Right cardiac atrium (tissue), 5 donors: ENCODE measurements at regions not wholly inside any gene's neighbourhood (a gene's known extent, or its start where the extent isn't known, plus 50 kb on each side); places are given as distances from the start of the nearest gene placed in this dataset.
"Not testable (repeated sequence)": the region's sequence is repeated elsewhere in the genome, so short reads cannot be mapped to it uniquely, and the experiment has no call there.

Experiments
- ATAC-seq, 2 donors: fragments of 200-7000 bp; cut with Tn5 transposase; one replicate each; pipeline versions ENCODE4 v1.8.0 to v1.9.1; 2020; ENCODE audit warnings: moderate library complexity in 2 of 2, mild to moderate bottlenecking in 1 of 2
- DNase-seq, 3 donors: peaks; one replicate each; pipeline ENCODE4 v3.0.0-alpha.2; 2020
- H3K27ac ChIP-seq: one replicate; pipeline ENCODE4 v1.5.1; 2013; ENCODE audit warnings: mild to moderate bottlenecking, low read length, control low read depth, moderate library complexity
- H3K27me3 ChIP-seq: one replicate; pipeline ENCODE4 v1.6.1; 2013; ENCODE audit not compliant: control insufficient read depth, insufficient read depth
- H3K4me1 ChIP-seq: one replicate; pipeline ENCODE4 v1.6.1; 2013; ENCODE audit warnings: low read length; ENCODE audit not compliant: control insufficient read depth, insufficient read depth
- H3K4me3 ChIP-seq: one replicate; pipeline ENCODE4 v1.5.1; 2013; ENCODE audit warnings: low read length, control low read depth
- H3K9me3 ChIP-seq: one replicate; pipeline ENCODE4 v1.6.1; 2013; ENCODE audit warnings: low read length; ENCODE audit not compliant: control insufficient read depth
- WGBS: extraction: QIAGEN DNeasy Blood & Tissue Kit; methylation state at CpG from one replicate; pipeline ENCODE4 v1.1.7; 2013; 5-methylcytosine and 5-hydroxymethylcytosine counted together
- intact Hi-C, 4 donors: fragments of 100-400 bp; cut with DNase I; formaldehyde crosslinking; loops; one replicate each; pipeline versions ENCODE4 v1.11.0 to v1.14.0; 2022 to 2023
- donor health status: healthy with polysubstance abuse.
- donor health status: DM: no; HTN: yes; CAD: no.
- donor health status: DM: no; HTN: no; CAD: no.
- donor health status: DM: no; HTN: yes; CAD: no; lungs with severe emphysema.
- donor health status: DM: yes; HTN: yes; CAD: no.

DNA sequence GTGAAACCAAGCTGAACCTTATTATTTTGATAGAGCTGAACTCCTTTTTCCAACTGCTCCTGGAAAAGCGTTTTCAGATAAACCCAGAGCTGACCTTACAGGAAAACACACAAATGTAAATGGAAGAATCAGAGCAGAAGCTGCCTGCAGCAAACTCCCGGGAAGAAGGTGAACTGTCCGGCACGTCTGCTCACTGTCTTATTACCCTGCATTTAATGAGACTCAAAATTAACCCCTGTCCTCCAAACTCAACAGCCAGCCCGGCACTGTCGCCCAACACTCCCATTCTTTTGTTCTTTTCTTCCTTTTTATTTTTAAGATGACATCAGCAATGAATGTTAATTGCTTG is 1046.9 kb upstream of the FLRT2 start:
- Histone ChIP-seq H3K27ac (no peak overlapping the region), H3K9me3 (no peaks in the 10 kb centered on the region), H3K4me3 (no peak overlapping the region), H3K4me1 (no peaks in the 10 kb centered on the region), H3K27me3 (no peaks in the 10 kb centered on the region)
- no peak for ATAC-seq
- DNase-seq: no peak
- WGBS: 46% methylated on average over 6 of the region's 6 CpGs
- intact Hi-C loops: no loop called here

- H3K4me3 ChIP-seq, H3K27me3 ChIP-seq, H3K4me1 ChIP-seq, H3K27ac ChIP-seq, H3K9me3 ChIP-seq, ATAC-seq, DNase-seq, intact Hi-C loops: not testable (repeated sequence)
- WGBS: 83% methylated on average over 4 of the region's 4 CpGs
Measured at GRCh38 chr14:84484243-84484642, 1045.7 kb upstream of the FLRT2 start.

DNA sequence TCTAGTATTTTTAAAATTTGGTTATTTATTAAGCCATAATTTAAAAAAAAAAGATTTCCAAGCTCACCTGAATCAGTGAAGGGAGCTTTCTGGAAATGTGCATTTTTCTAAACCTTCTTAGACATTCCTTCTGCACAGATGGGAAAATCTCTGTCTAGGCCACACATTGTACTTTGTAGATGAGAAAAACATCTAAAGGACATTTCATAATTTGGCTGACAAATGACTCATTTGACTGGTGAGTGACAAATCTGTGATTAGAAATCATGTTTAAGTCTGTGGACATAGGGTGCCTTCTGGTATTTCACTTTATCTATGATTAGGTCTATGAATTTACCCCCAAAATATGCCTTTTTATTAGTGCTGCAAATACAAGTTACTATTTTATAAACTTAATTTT is 1044.9 kb upstream of the FLRT2 start:
- ATAC-seq (peak in 1 of 2 donors; percentile 40), DNase-seq (no peak)
- H3K27ac ChIP-seq: no peak overlapping the region
- no peaks in the 10 kb centered on the region for H3K27me3 ChIP-seq
- no peaks in the 10 kb centered on the region for H3K4me1 ChIP-seq
- H3K9me3 ChIP-seq: no peaks in the 10 kb centered on the region
- no peak overlapping the region for H3K4me3 ChIP-seq
- intact Hi-C loops: no loop called here

DNA sequence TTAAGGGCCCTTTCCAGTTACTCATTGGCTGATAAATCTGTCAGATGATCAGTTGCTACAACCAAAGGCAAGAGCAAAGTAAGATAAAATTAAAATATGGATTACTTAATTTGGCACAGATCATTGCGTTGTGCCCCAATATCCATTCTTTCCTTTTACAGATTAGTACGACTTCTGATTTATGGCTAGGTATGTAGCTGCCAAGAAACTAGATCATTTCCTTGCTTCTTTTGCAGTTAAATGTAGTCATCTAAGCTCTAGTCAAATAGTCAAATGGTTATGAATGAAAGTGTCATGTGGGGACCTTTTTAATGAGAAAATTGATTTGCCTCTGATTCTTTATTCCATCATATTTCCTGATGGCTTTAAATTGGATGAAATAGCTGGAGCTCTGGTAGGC is 1039.9 kb upstream of the FLRT2 start:
- Histone ChIP-seq H3K4me3 (no peak overlapping the region), H3K27me3 (no peaks in the 10 kb centered on the region), H3K9me3 (no peaks in the 10 kb centered on the region), H3K27ac (no peak overlapping the region), H3K4me1 (no peaks in the 10 kb centered on the region)
- intact Hi-C loops: loop anchor here in 1 of 4 donors (10.0 kb wide), 1 partner anchor 1045 kb away; the partner anchor contains the start of gene FLRT2
- ATAC-seq: no peak
- no peak for DNase-seq
- 75% methylated on average over 2 of the region's 2 CpGs for WGBS

DNA sequence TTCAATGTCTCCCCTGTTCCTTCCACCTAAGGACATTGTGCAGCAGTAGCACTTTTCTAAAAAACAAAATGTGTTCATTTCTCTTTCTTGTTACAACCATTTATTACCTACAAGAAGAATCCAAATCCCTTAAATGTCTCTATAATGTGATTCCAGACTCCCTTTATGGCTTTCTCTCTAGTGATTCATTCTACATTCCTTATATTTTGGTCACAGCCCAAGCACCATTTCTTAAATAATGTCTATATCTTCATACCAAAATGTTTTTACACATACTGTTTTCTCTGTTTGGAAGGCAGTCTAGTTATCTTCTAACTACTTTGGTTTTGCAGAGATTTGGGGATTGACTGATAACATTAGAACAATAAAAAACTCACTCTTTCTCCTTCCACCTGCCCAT is 1037.3 kb upstream of the FLRT2 start:
- no peaks in the 10 kb centered on the region for H3K27me3 ChIP-seq
- intact Hi-C loops: loop anchor here in 1 of 4 donors (10.0 kb wide), 1 partner anchor 1042 kb away; the partner anchor contains the start of gene FLRT2
- no peak for DNase-seq
- no peak overlapping the region for H3K27ac ChIP-seq
- no peak overlapping the region for H3K4me3 ChIP-seq
- no peak for ATAC-seq
- H3K4me1 ChIP-seq: no peaks in the 10 kb centered on the region
- no peaks in the 10 kb centered on the region for H3K9me3 ChIP-seq

DNA sequence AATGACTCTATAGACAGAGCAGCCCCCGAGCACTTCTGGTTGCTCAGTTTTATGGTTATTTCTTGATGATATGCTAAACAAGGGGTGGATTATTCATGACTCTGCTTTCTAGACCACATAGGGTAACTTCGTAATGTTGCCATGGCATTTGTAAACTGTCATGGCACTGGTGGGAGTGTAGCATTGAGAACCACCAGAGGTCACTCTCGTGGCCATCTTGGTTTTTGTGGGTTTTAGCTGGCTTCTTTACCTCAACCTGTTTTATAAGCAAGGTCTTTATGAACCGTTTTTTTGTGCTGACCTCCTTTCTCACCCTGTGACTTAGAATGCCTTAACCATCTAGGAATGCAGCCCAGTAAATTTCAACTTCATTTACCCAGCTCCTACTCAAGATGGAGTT is 1036.2 kb upstream of the FLRT2 start:
- no peaks in the 10 kb centered on the region for H3K9me3 ChIP-seq
- ATAC-seq: no peak
- no peak for DNase-seq
- 78% methylated on average over 4 of the region's 4 CpGs for WGBS
- H3K4me1 ChIP-seq: no peaks in the 10 kb centered on the region
- intact Hi-C loops: loop anchor here in 1 of 4 donors (10.0 kb wide), 1 partner anchor 1041 kb away; the partner anchor contains the start of gene FLRT2
- no peaks in the 10 kb centered on the region for H3K27me3 ChIP-seq
- H3K27ac ChIP-seq: no peak overlapping the region
- H3K4me3 ChIP-seq: no peak overlapping the region

GRCh38 chr14:84496677-84497076 is 1033.3 kb upstream of the FLRT2 start:
- DNase-seq: no peak
- no peaks in the 10 kb centered on the region for H3K9me3 ChIP-seq
- ATAC-seq: no peak
- intact Hi-C loops: loop anchor here in 1 of 4 donors (10.0 kb wide), 1 partner anchor 1038 kb away; the partner anchor contains the start of gene FLRT2
- 97% methylated on average over 2 of the region's 2 CpGs for WGBS
- no peak overlapping the region for H3K27ac ChIP-seq
- no peaks in the 10 kb centered on the region for H3K27me3 ChIP-seq
- no peaks in the 10 kb centered on the region for H3K4me1 ChIP-seq
- H3K4me3 ChIP-seq: no peak overlapping the region

GRCh38 chr14:84512823-84513222 is 1017.1 kb upstream of the FLRT2 start:
- ATAC-seq, H3K9me3 ChIP-seq, H3K27me3 ChIP-seq, intact Hi-C loops, H3K27ac ChIP-seq, DNase-seq, H3K4me3 ChIP-seq, H3K4me1 ChIP-seq: not testable (repeated sequence)
- WGBS: 98% methylated on average over 18 of the region's 18 CpGs

- no peak overlapping the region for H3K27ac ChIP-seq
- ATAC-seq (no peak), DNase-seq (no peak)
- 94% methylated on average over 3 of the region's 3 CpGs for WGBS
- H3K9me3 ChIP-seq: no peaks in the 10 kb centered on the region
- no peak overlapping the region for H3K4me3 ChIP-seq
- H3K4me1 ChIP-seq: no peaks in the 10 kb centered on the region
- intact Hi-C loops: no loop called here
- no peaks in the 10 kb centered on the region for H3K27me3 ChIP-seq
Measured at GRCh38 chr14:84519836-84520235, 1010.1 kb upstream of the FLRT2 start.

GRCh38 chr14:84520711-84521338 is 1009.1 kb upstream of the FLRT2 start:
- no peaks in the 10 kb centered on the region for H3K4me1 ChIP-seq
- H3K4me3 ChIP-seq: no peak overlapping the region
- H3K27me3 ChIP-seq: no peaks in the 10 kb centered on the region
- ATAC-seq (peak in 1 of 2 donors; percentile 64), DNase-seq (peak in 2 of 3 donors; percentile 19 to 47)
- intact Hi-C loops: no loop called here
- no peak overlapping the region for H3K27ac ChIP-seq
- WGBS: 69% methylated on average over 1 of the region's 1 CpG
- no peaks in the 10 kb centered on the region for H3K9me3 ChIP-seq

GRCh38 chr14:84523746-84524145 is 1006.2 kb upstream of the FLRT2 start:
- ATAC-seq (no peak), DNase-seq (no peak)
- intact Hi-C loops: no loop called here
- Histone ChIP-seq H3K4me3 (no peak overlapping the region), H3K9me3 (no peaks in the 10 kb centered on the region), H3K27me3 (no peaks in the 10 kb centered on the region), H3K4me1 (no peaks in the 10 kb centered on the region), H3K27ac (no peak overlapping the region)
- 91% methylated on average over 2 of the region's 2 CpGs for WGBS

DNA sequence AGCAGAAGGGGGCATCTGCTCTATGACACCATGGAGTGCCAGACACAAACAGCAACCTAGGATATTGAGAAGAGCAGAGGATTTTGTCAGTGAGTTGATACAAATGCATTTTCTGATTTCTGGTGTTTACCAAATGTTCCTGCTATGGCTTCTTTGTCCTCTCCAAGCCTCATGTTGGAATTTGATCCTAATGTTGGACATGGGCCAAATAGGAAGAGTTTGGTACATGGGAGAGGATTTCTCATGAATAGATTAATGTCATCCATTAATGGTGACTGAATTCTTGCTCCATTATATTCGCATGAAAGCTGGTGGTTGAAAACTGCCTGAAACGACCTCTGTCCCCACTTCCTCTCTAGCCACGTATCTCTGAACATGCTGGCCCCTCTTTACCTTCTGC is 1002.2 kb upstream of the FLRT2 start:
- Histone ChIP-seq H3K4me3 (no peak overlapping the region), H3K4me1 (no peaks in the 10 kb centered on the region), H3K27ac (no peak overlapping the region), H3K9me3 (no peaks in the 10 kb centered on the region), H3K27me3 (no peaks in the 10 kb centered on the region)
- DNase-seq (no peak), ATAC-seq (no peak)
- intact Hi-C loops: no loop called here
- 63% methylated on average over 3 of the region's 3 CpGs for WGBS
